HepG2 (cell line): ENCODE measurements at regions not wholly inside any gene's neighbourhood (a gene's known extent, or its start where the extent isn't known, plus 50 kb on each side); places are given as distances from the start of the nearest gene placed in this dataset.

ENCODE experiments used
- ATAC-seq: fragments of 200-7000 bp; cut with Tn5 transposase; 3 replicates; pipeline ENCODE4 v1.9.1; 2020; ENCODE audit warnings: mild to moderate bottlenecking, moderate library complexity
- BruUV-seq: library from RNA; stranded (reverse); fragments of 400-500 nt; replicated peaks from 2 replicates; lab custom pipeline; 2021; lab: Mats Ljungman, UMichigan
- CTCF ChIA-PET: fragments of 300-600 bp; formaldehyde crosslinking; extraction: SDS; loops from one replicate; lab custom pipeline; 2021; ENCODE audit warnings: low total read pairs, inconsistent platforms, low intra/inter-chr PET ratio; lab: Yijun Ruan, JAX
- POLR2A ChIA-PET: fragments of 350-600 bp; sonication (Branson Sonifier 250); formaldehyde crosslinking; loops from one replicate; lab custom pipeline; 2020; ENCODE audit warnings: antibody characterized with exemption, inconsistent platforms; lab: Yijun Ruan, JAX
- DNase-seq: peaks from one replicate; pipeline ENCODE4 v3.0.0-alpha.2; 2015; ENCODE audit warnings: low spot score
- FAIRE-seq: peaks from 3 replicates; lab custom pipeline; 2011; peaks lifted over from hg19 to GRCh38; lab: Jason Lieb, UNC
- H2AFZ ChIP-seq: one replicate; pipeline ENCODE4 v1.6.1; 2011; ENCODE audit warnings: low read length, inconsistent platforms
- H3K27ac ChIP-seq: fragments of 300-600 bp; 3 replicates; pipeline ENCODE4 v1.8.0; 2011; ENCODE audit warnings: mixed run types, mild to moderate bottlenecking, mixed read lengths, low read length, inconsistent platforms; ENCODE audit not compliant: insufficient read depth; ENCODE audit errors: extremely low read length
- H3K27me3 ChIP-seq, 2 experiments: fragments of 200-600 bp in 1 of 2; 2 replicates in 1 of 2; 3 replicates in 1 of 2; pipeline versions ENCODE4 v1.6.0 to v1.8.0; 2011; ENCODE audit warnings: low read length in 2 of 2, mild to moderate bottlenecking in 2 of 2, moderate library complexity in 2 of 2, inconsistent platforms in 1 of 2; ENCODE audit not compliant: insufficient read depth in 2 of 2, control insufficient read depth in 1 of 2
- H3K36me3 ChIP-seq, 2 experiments: fragments of 200-600 bp in 1 of 2; replicated peaks in 1 of 2; 2 replicates in 1 of 2; 3 replicates in 1 of 2; pipeline versions ENCODE4 v1.5.1 to v1.8.0; 2011; ENCODE audit warnings: low read length in 2 of 2, inconsistent platforms in 1 of 2; ENCODE audit not compliant: insufficient read depth in 2 of 2, control insufficient read depth in 1 of 2
- H3K4me1 ChIP-seq: 2 replicates; pipeline ENCODE4 v1.5.1; 2012; ENCODE audit warnings: low read length, inconsistent platforms; ENCODE audit not compliant: insufficient read depth
- H3K4me2 ChIP-seq: 2 replicates; pipeline ENCODE4 v1.6.0; 2011; ENCODE audit warnings: low read depth, low read length, inconsistent platforms
- H3K4me3 ChIP-seq, 3 experiments: fragments of 200-600 bp in 1 of 3; sonication (generic), shearing (Covaris generic) in 1 of 3; replicated peaks in 1 of 3; 2 replicates each; pipeline ENCODE4 v1.5.1; 2011 to 2016; ENCODE audit warnings: low read length in 3 of 3, inconsistent platforms in 2 of 3, low read depth in 2 of 3, mild to moderate bottlenecking in 2 of 3, control low read depth in 1 of 3, mixed read lengths in 1 of 3; ENCODE audit not compliant: insufficient read depth in 1 of 3
- H3K79me2 ChIP-seq: one replicate; pipeline ENCODE4 v1.6.1; 2011; ENCODE audit warnings: low read length, inconsistent platforms; ENCODE audit not compliant: insufficient read depth
- H3K9ac ChIP-seq: 2 replicates; pipeline ENCODE4 v1.6.0; 2011; ENCODE audit warnings: mild to moderate bottlenecking, low read depth, low read length, inconsistent platforms; ENCODE audit not compliant: insufficient read depth
- H3K9me3 ChIP-seq: 2 replicates; pipeline ENCODE4 v1.5.1; 2012; ENCODE audit warnings: mild to moderate bottlenecking, low read length
- H4K20me1 ChIP-seq: 2 replicates; pipeline ENCODE4 v1.6.0; 2011; ENCODE audit warnings: inconsistent platforms, mild to moderate bottlenecking, low read length, moderate library complexity; ENCODE audit not compliant: insufficient read depth
- ATF6 ChIP-seq: sonication (generic); formaldehyde crosslinking; conservative IDR thresholded peaks from 2 replicates; pipeline ENCODE4 v1.4.0; 2020; ENCODE audit warnings: missing genetic modification reagents
- BRD4 ChIP-seq: sonication (generic); formaldehyde crosslinking; IDR thresholded peaks from 2 replicates; pipeline ENCODE4 v1.4.0; 2020; ENCODE audit warnings: missing genetic modification reagents
- EP300 ChIP-seq, 3 experiments: sonication (generic) in 1 of 3; formaldehyde crosslinking in 1 of 3; IDR thresholded peaks; 2 replicates each; pipeline versions ENCODE4 v1.5.1 to v1.6.1; 2011 to 2020; ENCODE audit warnings: low read depth in 2 of 3, low read length in 2 of 3, borderline replicate concordance in 1 of 3, improper control_type of control experiment in 1 of 3, mild to moderate bottlenecking in 1 of 3, missing genetic modification reagents in 1 of 3, moderate library complexity in 1 of 3
- KLF6 ChIP-seq: IDR thresholded peaks from 2 replicates; pipeline ENCODE4 v1.8.0; 2016; ENCODE audit warnings: missing biosample characterization, missing genetic modification reagents
- RXRA ChIP-seq: sonication (generic); formaldehyde crosslinking; IDR thresholded peaks from 2 replicates; pipeline ENCODE4 v1.5.1; 2020; ENCODE audit warnings: missing genetic modification reagents
- SAFB2 ChIP-seq: sonication (generic); formaldehyde crosslinking; IDR thresholded peaks from 2 replicates; pipeline ENCODE4 v1.5.1; 2020; ENCODE audit warnings: missing genetic modification reagents, low read depth, mild to moderate bottlenecking, borderline replicate concordance
- ZFP62 ChIP-seq: sonication (generic); formaldehyde crosslinking; IDR thresholded peaks from 2 replicates; pipeline ENCODE4 v1.4.0; 2020; ENCODE audit warnings: missing genetic modification reagents
- ZNF282 ChIP-seq: fragments of 450-650 bp; IDR thresholded peaks from 2 replicates; pipeline ENCODE4 v1.6.1; 2018; ENCODE audit not compliant: partially characterized antibody
- ZNF562 ChIP-seq: sonication (generic); formaldehyde crosslinking; IDR thresholded peaks from 2 replicates; pipeline ENCODE4 v1.8.0; 2022; ENCODE audit warnings: missing genetic modification reagents, borderline replicate concordance
- ZNF563 ChIP-seq: sonication (generic); formaldehyde crosslinking; IDR thresholded peaks from 2 replicates; pipeline ENCODE4 v1.8.0; 2022; ENCODE audit warnings: mild to moderate bottlenecking, moderate library complexity, missing genetic modification reagents
- ZNF772 ChIP-seq: sonication (generic); formaldehyde crosslinking; IDR thresholded peaks from 2 replicates; pipeline ENCODE4 v1.5.0; 2020; ENCODE audit warnings: mild to moderate bottlenecking, missing genetic modification reagents
- ZSCAN20 ChIP-seq: sonication (generic); formaldehyde crosslinking; IDR thresholded peaks from 2 replicates; pipeline ENCODE4 v1.4.0; 2020; ENCODE audit warnings: missing genetic modification reagents, mild to moderate bottlenecking, borderline replicate concordance
- WGBS: methylation state at CpG from one replicate; pipeline ENCODE4 v1.1.6; 2017; ENCODE audit warnings: low lambda C conversion rate; 5-methylcytosine and 5-hydroxymethylcytosine counted together
- in situ Hi-C: cut with HindIII; loops from 2 replicates; pipeline ENCODE4 v1.10.0; 2017; ENCODE audit warnings: low pct_unique_long_range_greater_than_20kb; ENCODE audit not compliant: extremely low pct_ligation_motif_present
- intact Hi-C: fragments of 100-400 bp; cut with micrococcal nuclease; formaldehyde crosslinking; loops from one replicate; pipeline ENCODE4 v1.10.0; 2022; ENCODE audit not compliant: unreplicated experiment

DNA sequence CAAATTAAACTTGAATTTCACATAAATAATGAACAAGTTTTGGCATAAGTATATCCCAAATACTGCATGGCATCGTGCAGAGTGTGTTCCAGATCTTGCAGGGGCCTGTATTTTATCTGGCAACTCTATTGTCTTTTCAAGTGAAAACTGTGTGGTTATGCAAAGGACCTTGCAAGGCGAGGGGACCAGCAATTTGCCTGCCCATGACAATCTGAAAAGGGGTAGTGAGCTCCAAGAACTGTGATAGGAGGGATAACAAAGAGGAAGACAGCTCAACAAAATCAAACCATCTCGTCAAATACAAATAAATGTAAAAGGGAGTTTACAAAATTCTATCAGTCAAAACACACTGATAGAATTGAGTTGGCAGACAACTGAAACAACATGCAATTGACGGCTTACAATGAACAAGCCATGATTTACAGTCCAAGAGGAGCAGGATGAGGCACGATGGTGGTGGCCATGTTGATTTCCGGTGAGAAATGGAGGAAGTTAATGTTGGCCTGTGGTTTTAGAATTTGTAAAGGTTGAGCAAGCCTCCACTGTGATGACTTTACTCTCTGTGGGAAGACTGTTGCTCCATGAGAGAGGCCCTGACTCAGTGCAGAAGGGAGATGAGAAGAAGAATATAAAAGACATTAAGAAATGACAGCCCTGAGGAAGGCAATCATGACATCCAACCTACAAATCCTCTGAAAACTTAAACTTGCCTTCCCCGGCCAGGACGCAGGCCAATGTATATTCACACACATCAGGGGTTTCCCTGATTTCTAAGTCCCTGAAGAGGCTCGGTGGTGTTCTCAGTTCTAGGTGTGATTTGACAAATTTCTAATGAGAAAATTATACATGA, 132.2 kb downstream of the ADSS2 start:
- BruUV-seq = no TSS peak
- no peaks in the 10 kb centered on the region for H3K9me3 ChIP-seq
- H3K4me2 ChIP-seq = no peak overlapping the region
- ChIA-PET POLR2A (no interaction called here), CTCF (no interaction called here)
- H4K20me1 ChIP-seq = no peaks in the 10 kb centered on the region
- 40% methylated on average over 9 of the region's 9 CpGs for WGBS
- no peaks in the 10 kb centered on the region for H3K79me2 ChIP-seq
- FAIRE-seq = no peak
- H3K4me1 ChIP-seq = peaks cover 20% of the 10 kb centered on the region
- TF ChIP-seq KLF6 = no peak
- no peak for TF ChIP-seq RXRA (CRISPR knock-in tag)
- H3K27me3 ChIP-seq = peaks cover 0 to 6% of the 10 kb centered on the region in 2 experiments; a peak in 1 of 5 replicates
- DNase-seq = no peak
- H2AFZ ChIP-seq = no peak overlapping the region
- H3K27ac ChIP-seq = no peak overlapping the region
- no peaks in the 10 kb centered on the region for H3K36me3 ChIP-seq
- no peak overlapping the region for H3K4me3 ChIP-seq
- ATAC-seq = no peak
- intact Hi-C loops = loop anchor here (10.0 kb wide), 1 partner anchor 135 kb away; the partner anchor contains the start of gene ADSS2
- H3K9ac ChIP-seq = no peak overlapping the region
- in situ Hi-C loops = no loop called here

DNA sequence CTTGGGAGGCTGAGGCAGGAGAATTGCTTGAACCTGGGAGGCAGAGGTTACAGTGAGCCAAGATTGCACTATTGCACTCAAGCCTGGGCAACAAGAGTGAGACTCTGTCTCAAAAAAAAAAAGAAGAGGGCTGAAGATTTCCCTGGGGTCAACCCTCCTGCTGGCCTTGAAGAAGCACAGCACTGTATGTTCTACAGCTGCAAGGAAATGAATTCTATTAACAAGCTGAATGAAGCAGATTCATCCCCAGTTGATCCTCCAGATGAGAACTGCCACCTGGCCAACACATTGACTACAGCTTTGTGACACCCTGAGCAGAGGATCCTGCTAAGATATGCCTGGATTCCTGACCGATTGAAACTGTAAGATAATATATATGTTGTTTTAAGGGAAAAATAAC, 129.5 kb downstream of the ADSS2 start:
- Histone ChIP-seq H3K27me3 (no peaks in the 10 kb centered on the region; a peak in 1 of 5 replicates), H3K4me1 (peaks cover 36% of the 10 kb centered on the region), H3K9me3 (no peaks in the 10 kb centered on the region), H3K79me2 (no peaks in the 10 kb centered on the region), H3K4me2 (no peak overlapping the region), H3K36me3 (no peaks in the 10 kb centered on the region), H3K4me3 (no peak overlapping the region), H2AFZ (no peak overlapping the region)
- intact Hi-C loops (loop anchor here (10.0 kb wide), 1 partner anchor 133 kb away; the partner anchor contains the start of gene ADSS2), in situ Hi-C loops (no loop called here)
- POLR2A ChIA-PET = no interaction called here
- BruUV-seq = no TSS peak
- DNase-seq (no peak), ATAC-seq (no peak), FAIRE-seq (no peak)
- CTCF ChIA-PET = no interaction called here
- WGBS = 11% methylated on average over 1 of the region's 1 CpG
- TF ChIP-seq ZFP62 (no peak), ZNF563 (CRISPR knock-in tag) (no peak), ZSCAN20 (CRISPR knock-in tag) (no peak), ATF6 (no peak), ZNF562 (CRISPR knock-in tag) (no peak), ZNF772 (CRISPR knock-in tag) (no peak), ZNF282 (no peak), BRD4 (CRISPR knock-in tag) (no peak), SAFB2 (CRISPR knock-in tag) (no peak), EP300 (IDR thresholded peaks at IDR 0.05; ENCODE audit: low read depth in 2 of 2, low read length in 2 of 2) (no peak), EP300 (CRISPR knock-in tag; IDR thresholded peaks at IDR 0.05; ENCODE audit: borderline replicate concordance) (no peak)
- TF ChIP-seq, all 625 proteins: peak for 0
- H3K27ac ChIP-seq = no peak overlapping the region
- no peak overlapping the region for H3K9ac ChIP-seq
- no peaks in the 10 kb centered on the region for H4K20me1 ChIP-seq
